CD4-positive, alpha-beta T cell treated with Interleukin-4 for 1 hour (primary cell): ENCODE measurements at regions not wholly inside any gene's neighbourhood (a gene's known extent, or its start where the extent isn't known, plus 50 kb on each side); places are given as distances from the start of the nearest gene placed in this dataset.
"Not testable (repeated sequence)": the region's sequence is repeated elsewhere in the genome, so short reads cannot be mapped to it uniquely, and the experiment has no call there.

Experiments
- DNase-seq, 2 donors: peaks; one replicate each; pipeline ENCODE4 v3.0.0-alpha.2; 2020 to 2022

DNA sequence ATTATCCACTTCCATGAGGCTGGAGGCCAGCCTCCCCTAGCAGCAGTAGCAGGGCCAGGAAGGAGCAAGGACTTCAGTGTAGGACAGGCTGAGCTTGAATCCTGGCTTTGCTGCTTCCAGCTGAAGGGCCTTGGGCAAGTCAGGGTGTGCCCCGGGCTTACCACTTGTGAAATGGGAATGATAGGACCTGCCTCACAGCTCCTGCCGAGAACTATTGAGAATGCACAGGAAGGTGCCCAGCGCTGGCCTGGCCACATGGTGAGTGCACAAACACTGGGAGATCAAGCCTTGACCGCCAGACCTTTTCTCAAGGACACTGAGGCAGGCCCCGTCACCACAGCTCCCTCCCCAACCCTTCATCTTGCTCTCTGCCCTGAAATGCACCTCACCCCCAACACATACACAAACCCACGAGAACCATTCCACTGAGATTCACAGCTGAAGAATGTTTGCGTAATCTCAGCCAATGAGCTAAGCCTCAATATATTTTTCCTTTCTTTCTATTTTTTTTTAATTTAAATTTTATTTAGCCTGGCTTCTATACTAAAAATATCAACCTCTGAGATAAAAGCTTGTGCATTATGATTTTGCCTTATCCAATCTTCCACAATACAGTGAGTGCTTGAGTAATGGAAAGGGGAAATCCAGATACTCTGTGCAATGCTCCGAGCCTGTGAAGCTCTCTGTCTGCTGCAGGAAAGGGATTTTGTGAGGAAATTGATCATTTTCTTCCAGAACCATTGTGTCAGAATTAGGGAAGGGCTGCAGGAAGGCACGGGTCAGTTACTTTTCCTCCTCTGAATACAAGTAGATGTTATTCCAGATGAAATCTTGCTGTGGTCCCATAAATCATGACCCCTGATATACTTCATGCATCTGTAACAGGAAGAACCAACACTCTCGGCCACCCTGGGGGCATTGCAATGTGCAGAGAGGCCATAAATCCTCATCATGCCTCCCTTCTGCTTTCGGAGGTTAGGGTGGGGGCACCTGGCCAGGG, 193.9 kb downstream of the TLE3 start:
- DNase-seq = no peak

DNA sequence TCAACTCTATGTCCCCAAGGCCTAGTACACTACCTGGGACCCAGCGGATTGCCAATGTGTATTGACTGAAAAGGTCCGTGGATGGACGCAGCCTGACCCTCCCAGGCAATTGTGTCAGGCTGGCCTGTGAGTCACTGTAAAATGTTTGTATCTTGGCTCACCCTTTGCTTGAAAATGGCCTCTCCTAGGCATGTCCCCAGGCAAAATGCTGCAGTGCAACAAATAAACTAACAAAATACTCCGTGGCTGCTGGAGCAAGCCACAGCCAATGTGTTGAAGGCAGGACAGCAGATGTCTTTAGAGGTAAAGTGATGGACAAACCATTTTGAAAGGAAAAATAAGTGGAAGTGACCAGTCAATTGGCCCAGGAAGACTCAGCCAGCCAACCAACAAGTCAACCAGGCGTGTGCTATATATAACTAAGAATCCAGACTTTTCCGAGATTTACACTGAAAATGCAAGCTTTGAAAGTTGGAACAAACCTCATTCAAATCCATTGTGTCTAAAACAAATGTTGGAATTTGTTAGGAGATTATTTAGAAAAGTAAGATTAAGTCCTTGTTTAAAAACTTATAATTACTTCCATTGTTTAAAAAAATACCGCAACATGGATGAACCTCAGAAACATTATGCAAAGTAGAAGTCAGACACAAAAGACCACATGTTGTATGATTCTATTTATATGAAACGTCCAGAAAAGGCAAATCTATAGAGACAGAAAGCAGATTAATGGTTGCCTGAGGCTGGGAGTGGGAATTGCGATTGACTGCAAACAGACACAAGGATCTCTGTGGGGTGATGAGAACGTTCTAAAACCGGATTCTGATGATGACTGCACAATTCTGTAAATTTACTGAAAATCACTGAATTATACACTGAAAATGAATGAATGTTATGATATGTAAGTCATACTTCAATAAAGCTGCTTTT, 191.2 kb downstream of the TLE3 start:
- DNase-seq = no peak

DNA sequence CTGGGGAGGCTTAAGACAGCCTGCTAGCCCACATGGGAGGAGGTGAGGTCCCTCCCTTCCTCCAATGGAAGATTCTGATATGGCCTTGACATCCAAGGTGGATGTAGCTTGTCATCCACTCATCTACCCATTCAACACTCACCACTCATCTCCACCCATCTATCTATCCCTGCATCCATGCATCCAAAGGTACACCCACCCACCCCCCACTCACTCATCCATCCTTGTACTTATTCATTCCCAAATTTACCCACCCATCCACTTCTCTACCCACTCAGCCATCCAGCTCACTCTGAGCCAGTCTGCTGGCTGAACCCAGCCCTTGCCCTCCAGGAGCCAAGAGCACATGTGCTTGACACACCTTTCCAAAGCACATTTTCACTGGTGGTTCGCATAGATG, 189.7 kb downstream of the TLE3 start:
- DNase-seq = no peak

DNA sequence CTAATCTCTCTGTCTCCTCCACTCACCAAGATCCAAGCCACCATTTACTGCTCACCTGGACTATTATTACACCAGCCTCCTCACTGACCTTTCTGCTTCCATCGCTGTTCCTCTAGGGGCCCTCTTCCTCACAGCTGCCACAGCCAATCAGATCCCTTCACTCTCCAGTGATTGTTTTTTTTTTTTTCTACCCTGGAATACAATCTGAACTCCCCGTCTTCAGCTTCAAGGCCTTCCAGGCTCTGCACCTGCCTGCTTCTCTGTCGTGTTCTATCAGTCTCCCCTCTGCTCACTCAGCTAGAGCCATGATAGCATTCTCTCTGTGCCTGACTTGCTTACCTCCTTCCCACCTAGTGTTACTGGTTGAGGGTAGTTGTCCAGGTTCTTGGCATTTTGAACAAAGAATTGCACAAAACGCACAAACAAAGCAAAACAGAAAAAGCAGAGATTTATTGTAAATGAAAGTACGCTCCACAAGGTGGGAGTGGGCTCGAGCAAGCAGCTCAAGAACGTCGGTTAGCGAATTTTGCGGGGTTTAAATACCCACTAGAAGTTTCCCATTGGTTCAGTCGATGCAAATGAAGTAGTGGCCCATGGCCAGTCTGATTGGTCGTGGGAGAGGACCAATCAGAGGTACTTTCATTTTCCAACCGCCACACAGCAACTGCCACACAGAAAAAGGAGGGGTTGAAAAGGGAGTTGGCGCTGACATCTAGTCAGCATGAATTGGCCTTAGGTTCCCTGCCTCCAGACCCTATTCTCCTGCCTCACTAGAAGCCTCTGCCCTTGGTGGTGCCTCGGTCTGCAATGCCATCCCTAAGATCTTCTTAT, 188.9 kb downstream of the TLE3 start:
- DNase-seq = no peak

GRCh38 chr15:69909719-69910444, 187.8 kb downstream of the TLE3 start:
- DNase-seq = no peak

- no peak for DNase-seq
Measured at GRCh38 chr15:69910514-69910913, 187.2 kb downstream of the TLE3 start.

DNA sequence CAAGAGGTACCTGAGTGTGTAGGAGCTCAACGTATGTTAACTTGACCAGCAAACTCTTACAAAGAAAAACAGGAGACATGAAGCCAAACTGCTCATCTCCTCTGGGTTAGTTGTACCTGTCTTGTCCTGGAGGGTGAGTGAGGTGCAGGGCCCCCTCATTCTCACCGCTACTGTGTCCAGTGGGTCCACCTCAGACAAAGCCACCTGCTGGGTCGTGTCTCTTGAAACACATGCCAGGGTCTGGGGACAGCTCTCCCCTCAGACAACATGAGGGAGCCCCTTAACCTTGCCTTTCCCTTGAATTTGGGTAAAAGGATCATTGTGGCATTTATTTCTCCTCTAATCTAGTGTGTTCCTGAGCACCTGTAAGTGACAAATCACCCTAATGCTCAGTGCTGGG, 185.6 kb downstream of the TLE3 start:
- no peak for DNase-seq

- DNase-seq = no peak
Measured at GRCh38 chr15:69914040-69914439, 183.7 kb downstream of the TLE3 start.

GRCh38 chr15:69914960-69915359, 182.8 kb downstream of the TLE3 start:
- no peak for DNase-seq

- no peak for DNase-seq
Measured at GRCh38 chr15:69916169-69916785, 181.4 kb downstream of the TLE3 start.

DNA sequence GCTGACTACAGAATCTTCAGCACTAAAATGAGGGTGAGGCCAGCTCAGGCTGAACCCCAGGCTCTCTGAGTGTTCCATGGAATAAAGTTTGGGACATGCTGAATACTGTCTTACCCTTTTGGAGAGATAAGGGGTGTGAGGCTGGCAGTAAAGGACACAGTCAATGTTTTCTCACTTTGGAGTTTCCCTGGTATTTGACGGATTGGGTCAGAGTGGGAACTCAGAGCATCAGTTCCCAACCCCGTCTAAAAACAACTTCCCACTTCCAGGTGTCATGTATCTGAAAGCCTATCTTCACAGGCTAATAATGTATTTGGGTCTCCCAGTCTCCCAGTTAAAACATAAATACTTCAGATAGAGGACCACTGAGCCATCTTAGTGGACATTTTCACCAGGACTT, 180.7 kb downstream of the TLE3 start:
- no peak for DNase-seq

GRCh38 chr15:69919816-69920215, 177.9 kb downstream of the TLE3 start:
- no peak for DNase-seq

DNA sequence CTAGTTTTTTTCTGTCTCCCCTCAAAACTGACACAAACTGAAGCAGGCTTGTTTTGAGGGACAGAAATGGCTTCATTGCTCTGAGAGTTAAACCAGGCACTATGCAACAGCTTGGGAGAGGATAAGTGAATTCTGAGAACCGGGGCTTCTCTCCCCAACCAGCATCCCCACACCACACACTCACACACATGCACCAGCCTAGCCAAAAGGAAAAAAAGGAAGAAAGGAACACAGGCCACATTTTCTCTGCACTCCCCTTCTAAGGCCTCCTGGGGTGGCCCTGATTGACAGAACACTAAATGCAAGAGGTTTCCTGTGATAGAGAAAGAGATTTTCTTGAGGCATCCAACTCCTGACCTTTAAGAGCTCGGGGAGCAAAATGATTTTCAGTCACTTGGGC, 177.5 kb downstream of the TLE3 start:
- DNase-seq = no peak

DNA sequence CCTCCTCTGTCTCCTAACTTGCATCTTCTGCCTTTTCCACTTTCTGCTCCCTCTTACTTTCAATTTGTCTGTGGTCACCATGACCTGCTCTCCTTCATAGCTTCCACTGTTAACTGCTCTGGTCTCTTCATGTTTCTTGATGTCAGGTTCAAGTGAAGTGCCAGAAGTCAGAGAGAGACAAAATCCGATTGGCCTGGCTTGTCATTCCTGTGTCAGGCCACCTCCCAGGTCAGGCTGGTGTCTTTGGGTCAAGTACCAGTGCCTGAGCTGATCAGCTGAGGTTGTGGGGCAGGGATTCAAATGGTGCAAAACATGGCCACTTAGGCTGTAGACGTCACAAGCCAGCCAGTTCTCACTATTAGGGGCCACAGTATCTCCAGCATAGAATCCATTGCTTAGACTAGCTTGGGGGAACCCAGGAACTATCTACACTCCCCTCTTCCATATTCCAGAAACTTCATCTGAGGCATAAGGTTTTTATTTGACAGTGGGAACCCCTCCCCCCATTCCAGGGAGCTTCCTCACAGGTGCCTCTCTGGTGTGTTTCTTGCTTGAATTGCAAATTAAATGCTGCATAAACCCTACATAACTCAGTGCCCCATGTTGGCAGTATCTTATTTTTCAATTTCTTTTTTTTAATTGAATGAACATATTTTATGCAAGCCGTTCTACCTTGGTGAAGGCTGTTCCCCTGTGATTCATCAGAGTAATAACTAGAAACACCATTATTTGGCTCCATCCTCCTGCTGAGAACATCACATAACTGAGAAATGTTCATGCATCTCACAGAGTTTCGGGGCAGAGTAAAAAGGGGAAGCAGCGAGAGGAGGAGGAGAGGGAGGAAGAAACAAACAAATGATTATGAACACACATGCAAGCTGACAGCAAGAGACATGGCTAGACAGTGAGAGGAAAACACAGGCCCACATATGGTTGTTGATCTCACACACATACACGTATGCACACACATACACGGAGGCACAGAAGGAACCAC, 175.8 kb downstream of the TLE3 start:
- DNase-seq = no peak

DNA sequence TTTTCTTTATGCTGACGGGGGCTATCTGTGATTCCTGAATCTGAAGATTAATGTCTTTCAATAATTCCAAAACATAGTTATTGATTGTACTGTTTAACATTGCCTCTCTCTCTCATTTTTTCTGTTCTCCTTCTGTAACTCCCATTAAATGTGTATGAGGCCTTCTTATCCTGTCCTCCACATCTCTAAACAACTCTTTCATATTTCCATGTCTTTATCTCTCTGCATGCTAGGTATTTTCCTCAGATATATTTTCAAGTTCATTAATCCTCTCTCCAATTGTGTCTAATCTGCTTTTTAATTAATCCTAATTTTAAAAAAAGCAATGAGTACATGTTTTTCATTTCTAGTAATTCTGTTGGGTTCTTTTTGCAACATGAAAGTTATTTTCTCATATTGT, 173.2 kb downstream of the TLE3 start:
- DNase-seq = no peak

GRCh38 chr15:69926006-69926405, 171.7 kb downstream of the TLE3 start:
- DNase-seq = no peak

DNA sequence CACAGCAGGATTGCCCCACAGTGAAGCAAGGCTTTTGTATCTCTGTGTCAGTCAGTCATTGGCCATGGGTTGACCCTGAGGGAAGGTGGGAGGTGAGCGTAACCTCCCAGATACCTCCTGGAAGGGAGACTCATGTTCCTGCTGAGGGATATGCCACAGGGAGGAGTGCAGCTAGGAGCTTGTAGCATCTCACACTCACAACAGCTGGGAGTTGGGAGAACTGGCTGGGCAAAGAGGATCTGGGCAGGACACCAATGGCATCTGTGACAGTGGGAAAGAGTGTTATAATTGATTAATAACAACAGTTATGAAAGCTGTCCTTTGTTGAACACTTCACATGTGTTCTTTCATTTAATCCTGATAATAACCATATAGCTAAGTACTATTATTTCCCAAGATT, 171.0 kb downstream of the TLE3 start:
- DNase-seq = no peak

DNA sequence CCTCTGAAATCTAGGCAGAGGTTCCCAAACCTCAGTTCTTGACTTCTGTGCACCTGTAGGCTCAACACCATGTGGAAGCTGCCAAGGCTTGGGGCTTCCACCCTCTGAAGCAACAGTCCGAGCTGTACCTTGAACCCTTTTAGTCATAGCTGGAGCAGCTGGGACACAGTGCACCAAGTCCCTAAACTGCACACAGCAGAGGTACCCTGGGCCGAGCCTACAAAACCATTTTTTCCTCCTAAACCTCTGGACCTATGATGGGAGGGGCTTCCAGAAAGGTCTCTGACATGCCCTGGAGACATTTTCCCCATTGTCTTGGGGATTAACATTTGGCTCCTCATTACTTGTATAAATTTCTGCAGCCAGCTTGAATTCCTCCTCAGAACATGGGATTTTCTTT, 168.8 kb downstream of the TLE3 start:
- DNase-seq = not testable (repeated sequence)

- DNase-seq = no peak
Measured at GRCh38 chr15:69929905-69930630, 167.6 kb downstream of the TLE3 start.

DNA sequence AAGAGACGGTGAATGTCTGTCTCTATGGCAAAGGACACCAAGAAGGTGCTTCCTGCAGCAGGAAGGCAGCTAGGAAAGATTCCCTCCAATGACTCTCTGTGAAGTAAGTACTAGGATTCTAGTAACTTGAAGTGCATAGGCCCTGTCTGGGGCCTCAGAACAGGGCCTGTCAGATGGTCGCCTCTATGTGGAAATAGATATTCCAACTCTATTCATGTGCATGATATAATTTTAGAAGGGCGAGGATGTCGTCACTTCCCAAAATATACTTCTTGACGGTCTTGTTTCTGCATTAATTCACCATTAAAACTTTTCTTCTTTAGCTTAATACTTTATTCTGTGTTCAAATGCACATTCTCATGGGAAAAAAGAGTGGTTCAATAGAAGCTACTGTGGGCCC, 167.0 kb downstream of the TLE3 start:
- no peak for DNase-seq
